HEK293 (cell line): ENCODE measurements at regions not wholly inside any gene's neighbourhood (a gene's known extent, or its start where the extent isn't known, plus 50 kb on each side); places are given as distances from the start of the nearest gene placed in this dataset.

Source experiments
- CTCF ChIP-seq: fragments of 450-650 bp; formaldehyde crosslinking; IDR thresholded peaks from 2 replicates; pipeline ENCODE4 v1.5.1; 2016; ENCODE audit warnings: missing biosample characterization, missing genetic modification characterization
- REPIN1 ChIP-seq: fragments of 450-650 bp; formaldehyde crosslinking; IDR thresholded peaks from 2 replicates; pipeline ENCODE4 v1.5.1; 2017; ENCODE audit warnings: missing biosample characterization, missing genetic modification characterization, low read depth
- SETDB1 ChIP-seq: IDR thresholded peaks from one replicate; pipeline ENCODE4 v1.6.1; 2017; ENCODE audit warnings: mild to moderate bottlenecking, low read length, moderate library complexity, mixed read lengths; ENCODE audit not compliant: insufficient read length
- TCF7L2 ChIP-seq: IDR thresholded peaks from 2 replicates; pipeline ENCODE4 v1.6.1; 2011; ENCODE audit warnings: low read depth, mild to moderate bottlenecking, inconsistent platforms, low read length, moderate library complexity, borderline replicate concordance
- ZBTB11 ChIP-seq: fragments of 450-650 bp; formaldehyde crosslinking; conservative IDR thresholded peaks from 2 replicates; pipeline ENCODE4 v1.5.1; 2016; ENCODE audit warnings: low read depth, missing biosample characterization, missing genetic modification characterization
- ZBTB49 ChIP-seq: fragments of 450-650 bp; formaldehyde crosslinking; IDR thresholded peaks from 2 replicates; pipeline ENCODE4 v1.5.1; 2016; ENCODE audit warnings: missing biosample characterization, missing genetic modification characterization, low read depth
- ZNF19 ChIP-seq: fragments of 450-650 bp; formaldehyde crosslinking; IDR thresholded peaks from 2 replicates; pipeline ENCODE4; 2016; ENCODE audit warnings: missing biosample characterization, missing genetic modification characterization, low read depth
- ZNF292 ChIP-seq: fragments of 450-650 bp; formaldehyde crosslinking; IDR thresholded peaks from 2 replicates; pipeline ENCODE4 v1.5.1; 2016; ENCODE audit warnings: low read depth, missing biosample characterization, missing genetic modification characterization, borderline replicate concordance
- ZNF501 ChIP-seq: fragments of 450-650 bp; formaldehyde crosslinking; IDR thresholded peaks from 2 replicates; pipeline ENCODE4 v1.5.1; 2016; ENCODE audit warnings: missing biosample characterization, missing genetic modification characterization
- ZNF701 ChIP-seq: fragments of 450-650 bp; formaldehyde crosslinking; IDR thresholded peaks from 2 replicates; pipeline ENCODE4 v1.5.1; 2016; ENCODE audit warnings: missing biosample characterization, missing genetic modification characterization
- ZNF747 ChIP-seq: fragments of 450-650 bp; formaldehyde crosslinking; IDR thresholded peaks from 2 replicates; pipeline ENCODE4 v1.5.1; 2016; ENCODE audit warnings: missing biosample characterization, missing genetic modification characterization
- ZNF785 ChIP-seq: fragments of 450-650 bp; formaldehyde crosslinking; IDR thresholded peaks from 2 replicates; pipeline ENCODE4 v1.5.1; 2016; ENCODE audit warnings: missing biosample characterization, missing genetic modification characterization

GRCh38 chr1:30467101-30467500 lies 256.3 kb downstream of the MATN1 start:
- TF ChIP-seq ZNF785 (tag by site-specific recombination) (no peak), ZNF501 (tag by site-specific recombination) (no peak), CTCF (tag by site-specific recombination) (no peak), ZBTB11 (tag by site-specific recombination) (no peak), ZNF747 (no peak), ZBTB49 (no peak), ZNF292 (tag by site-specific recombination) (no peak), REPIN1 (no peak), ZNF19 (tag by site-specific recombination) (no peak), ZNF701 (no peak), TCF7L2 (no peak), SETDB1 (no peak)
